MM.1S (cell line): ENCODE measurements at regions not wholly inside any gene's neighbourhood (a gene's known extent, or its start where the extent isn't known, plus 50 kb on each side); places are given as distances from the start of the nearest gene placed in this dataset.

Experiments
- DNase-seq: peaks from one replicate; pipeline ENCODE4 v3.0.0-alpha.2; 2015
- H2AFZ ChIP-seq: fragments of 300-600 bp; sonication (generic); 2 replicates; pipeline ENCODE4 v1.6.0; 2016; ENCODE audit warnings: antibody characterized with exemption, low read length
- H3F3A ChIP-seq: fragments of 300-600 bp; sonication (generic); 2 replicates; pipeline ENCODE4 v1.6.1; 2016; ENCODE audit warnings: mild to moderate bottlenecking, antibody characterized with exemption, low read length, moderate library complexity, mixed read lengths; ENCODE audit not compliant: insufficient read depth
- H3K27ac ChIP-seq: fragments of 300-600 bp; sonication (generic); 2 replicates; pipeline ENCODE4 v1.5.1; 2016; ENCODE audit warnings: mild to moderate bottlenecking, low read length
- H3K27me3 ChIP-seq: fragments of 300-600 bp; sonication (generic); replicated peaks from 2 replicates; pipeline ENCODE4 v1.6.0; 2016; ENCODE audit warnings: low read length; ENCODE audit not compliant: insufficient read depth
- H3K36me3 ChIP-seq: fragments of 300-600 bp; sonication (generic); replicated peaks from 2 replicates; pipeline ENCODE4 v1.6.1; 2016; ENCODE audit warnings: mild to moderate bottlenecking, low read length, mixed read lengths; ENCODE audit not compliant: insufficient read depth
- H3K4me1 ChIP-seq: fragments of 300-600 bp; sonication (generic); 2 replicates; pipeline ENCODE4 v1.6.1; 2016; ENCODE audit warnings: low read length, mixed read lengths
- H3K4me2 ChIP-seq: fragments of 300-600 bp; sonication (generic); 2 replicates; pipeline ENCODE4 v1.6.0; 2016; ENCODE audit warnings: low read depth, low read length
- H3K4me3 ChIP-seq: fragments of 300-600 bp; sonication (generic); 2 replicates; pipeline ENCODE4 v1.5.1; 2016; ENCODE audit warnings: low read length, mixed read lengths
- H3K79me2 ChIP-seq: fragments of 300-600 bp; sonication (generic); 2 replicates; pipeline ENCODE4 v1.6.1; 2016; ENCODE audit warnings: mixed run types, low read length, mixed read lengths
- H3K9ac ChIP-seq: fragments of 300-600 bp; sonication (generic); 2 replicates; pipeline ENCODE4 v1.6.1; 2016; ENCODE audit warnings: low read length, mixed read lengths
- H3K9me2 ChIP-seq: fragments of 300-600 bp; sonication (generic); replicated peaks from 2 replicates; pipeline ENCODE4 v1.6.1; 2016; ENCODE audit warnings: mild to moderate bottlenecking, low read length, mixed read lengths; ENCODE audit not compliant: insufficient read depth
- H3K9me3 ChIP-seq: fragments of 300-600 bp; sonication (generic); replicated peaks from 2 replicates; pipeline ENCODE4 v1.6.1; 2016; ENCODE audit warnings: mild to moderate bottlenecking, low read length, mixed read lengths; ENCODE audit not compliant: insufficient read depth
- H4K20me1 ChIP-seq: fragments of 300-600 bp; sonication (generic); 2 replicates; pipeline ENCODE4 v1.6.1; 2016; ENCODE audit warnings: mild to moderate bottlenecking, low read length, moderate library complexity, mixed read lengths; ENCODE audit not compliant: insufficient read depth
- EZH2 ChIP-seq: fragments of 300-600 bp; sonication (generic); optimal IDR thresholded peaks from 2 replicates; pipeline ENCODE3; 2017; ENCODE audit warnings: low read depth, mild to moderate bottlenecking, antibody characterized with exemption, low read length, mixed read lengths
- EZH2phosphoT487 ChIP-seq: fragments of 300-600 bp; sonication (generic); IDR thresholded peaks from 2 replicates; pipeline ENCODE4 v1.6.1; 2018; ENCODE audit warnings: antibody characterized with exemption, low read length
- TF ChIP-seq, protein P1 (sequence below): fragments of 300-600 bp; sonication (generic); IDR thresholded peaks from 2 replicates; pipeline ENCODE4 v1.5.1; 2016; ENCODE audit warnings: antibody characterized with exemption, low read length, mixed read lengths

DNA sequence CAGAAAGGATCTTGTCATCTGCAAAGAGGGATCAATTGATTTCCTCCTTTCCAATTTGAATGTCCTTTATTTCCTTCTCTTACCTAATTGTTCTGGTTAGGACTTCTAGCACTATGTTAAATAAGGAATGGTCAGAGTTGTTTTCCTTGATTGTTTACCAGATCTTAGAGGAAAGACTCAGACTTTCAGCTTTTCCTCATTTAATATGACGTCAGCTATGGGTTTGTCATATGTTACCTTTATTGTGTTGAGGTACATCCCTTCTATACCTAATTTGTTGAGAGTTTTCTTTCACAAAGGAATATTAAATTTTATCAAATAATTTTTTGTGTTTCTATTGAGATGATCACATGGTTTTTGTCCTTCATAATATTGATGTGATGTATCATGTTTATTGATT, 656.5 kb upstream of the GRAMD2B start:
- no peaks in the 10 kb centered on the region for H3K9me2 ChIP-seq
- H3K27ac ChIP-seq, result no peak overlapping the region
- no peak overlapping the region for H3K4me3 ChIP-seq
- H3K27me3 ChIP-seq, result no peaks in the 10 kb centered on the region
- H3F3A ChIP-seq, result no peaks in the 10 kb centered on the region
- TF ChIP-seq EZH2phosphoT487 (no peak), EZH2 (no peak)
- TF ChIP-seq, protein P1, sequence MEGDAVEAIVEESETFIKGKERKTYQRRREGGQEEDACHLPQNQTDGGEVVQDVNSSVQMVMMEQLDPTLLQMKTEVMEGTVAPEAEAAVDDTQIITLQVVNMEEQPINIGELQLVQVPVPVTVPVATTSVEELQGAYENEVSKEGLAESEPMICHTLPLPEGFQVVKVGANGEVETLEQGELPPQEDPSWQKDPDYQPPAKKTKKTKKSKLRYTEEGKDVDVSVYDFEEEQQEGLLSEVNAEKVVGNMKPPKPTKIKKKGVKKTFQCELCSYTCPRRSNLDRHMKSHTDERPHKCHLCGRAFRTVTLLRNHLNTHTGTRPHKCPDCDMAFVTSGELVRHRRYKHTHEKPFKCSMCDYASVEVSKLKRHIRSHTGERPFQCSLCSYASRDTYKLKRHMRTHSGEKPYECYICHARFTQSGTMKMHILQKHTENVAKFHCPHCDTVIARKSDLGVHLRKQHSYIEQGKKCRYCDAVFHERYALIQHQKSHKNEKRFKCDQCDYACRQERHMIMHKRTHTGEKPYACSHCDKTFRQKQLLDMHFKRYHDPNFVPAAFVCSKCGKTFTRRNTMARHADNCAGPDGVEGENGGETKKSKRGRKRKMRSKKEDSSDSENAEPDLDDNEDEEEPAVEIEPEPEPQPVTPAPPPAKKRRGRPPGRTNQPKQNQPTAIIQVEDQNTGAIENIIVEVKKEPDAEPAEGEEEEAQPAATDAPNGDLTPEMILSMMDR, result no peak
- H3K4me2 ChIP-seq, result no peak overlapping the region
- H2AFZ ChIP-seq, result no peak overlapping the region
- no peaks in the 10 kb centered on the region for H3K36me3 ChIP-seq
- no peaks in the 10 kb centered on the region for H3K79me2 ChIP-seq
- H3K4me1 ChIP-seq, result no peaks in the 10 kb centered on the region
- DNase-seq, result no peak
- no peak overlapping the region for H3K9ac ChIP-seq
- no peaks in the 10 kb centered on the region for H3K9me3 ChIP-seq
- no peaks in the 10 kb centered on the region for H4K20me1 ChIP-seq

GRCh38 chr5:125775896-125776295, 647.3 kb upstream of the GRAMD2B start:
- no peak for TF ChIP-seq EZH2phosphoT487
- TF ChIP-seq, protein P1, result no peak
- H3K27ac ChIP-seq, result no peak overlapping the region
- H3K9me3 ChIP-seq, result no peaks in the 10 kb centered on the region
- H3K36me3 ChIP-seq, result no peaks in the 10 kb centered on the region
- no peak for DNase-seq
- no peak overlapping the region for H2AFZ ChIP-seq
- no peaks in the 10 kb centered on the region for H4K20me1 ChIP-seq
- no peaks in the 10 kb centered on the region for H3K27me3 ChIP-seq
- no peak overlapping the region for H3K4me3 ChIP-seq
- H3K4me2 ChIP-seq, result no peak overlapping the region
- no peaks in the 10 kb centered on the region for H3K79me2 ChIP-seq
- no peaks in the 10 kb centered on the region for H3K9me2 ChIP-seq
- H3K4me1 ChIP-seq, result 0 out of 2 replicates have a peak, but pooled peaks cover 7% of the 10 kb centered on the region
- no peaks in the 10 kb centered on the region for H3F3A ChIP-seq
- H3K9ac ChIP-seq, result no peak overlapping the region

GRCh38 chr5:125776656-125777139, 646.5 kb upstream of the GRAMD2B start:
- H3K36me3 ChIP-seq, result no peaks in the 10 kb centered on the region
- H3K4me2 ChIP-seq, result no peak overlapping the region
- no peaks in the 10 kb centered on the region for H3K79me2 ChIP-seq
- no peak overlapping the region for H2AFZ ChIP-seq
- no peaks in the 10 kb centered on the region for H3F3A ChIP-seq
- H3K9ac ChIP-seq, result no peak overlapping the region
- TF ChIP-seq EZH2phosphoT487 (no peak), EZH2 (no peak)
- TF ChIP-seq, protein P1, result no peak
- H3K9me2 ChIP-seq, result no peaks in the 10 kb centered on the region
- H3K4me1 ChIP-seq, result 0 out of 2 replicates have a peak, but pooled peaks cover 7% of the 10 kb centered on the region
- H4K20me1 ChIP-seq, result no peaks in the 10 kb centered on the region
- no peaks in the 10 kb centered on the region for H3K27me3 ChIP-seq
- no peak overlapping the region for H3K27ac ChIP-seq
- no peaks in the 10 kb centered on the region for H3K9me3 ChIP-seq
- no peak for DNase-seq
- H3K4me3 ChIP-seq, result no peak overlapping the region
